WTC11 (cell line): ENCODE measurements at regions not wholly inside any gene's neighbourhood (a gene's known extent, or its start where the extent isn't known, plus 50 kb on each side); places are given as distances from the start of the nearest gene placed in this dataset.

Experiments used
- CTCF ChIP-seq: fragments of 200-600 bp; IDR thresholded peaks from 2 replicates; pipeline ENCODE4 v1.8.0; 2022; ENCODE audit warnings: antibody characterized with exemption
- ESRRA ChIP-seq: sonication (generic); formaldehyde crosslinking; IDR thresholded peaks from 2 replicates; pipeline ENCODE4 v1.8.1; 2022; ENCODE audit warnings: mild to moderate bottlenecking, missing genetic modification reagents, borderline replicate concordance
- ETV6 ChIP-seq: sonication (generic); formaldehyde crosslinking; IDR thresholded peaks from 2 replicates; pipeline ENCODE4 v1.8.1; 2022; ENCODE audit warnings: mild to moderate bottlenecking, missing genetic modification reagents
- NR1H2 ChIP-seq: sonication (generic); formaldehyde crosslinking; IDR thresholded peaks from 2 replicates; pipeline ENCODE4 v1.9.0; 2021; ENCODE audit warnings: mild to moderate bottlenecking, moderate library complexity, missing genetic modification reagents
- NR3C1 ChIP-seq: sonication (generic); formaldehyde crosslinking; conservative IDR thresholded peaks from 2 replicates; pipeline ENCODE4 v1.8.1; 2023; ENCODE audit warnings: low read depth, mild to moderate bottlenecking, missing genetic modification reagents
- USF2 ChIP-seq: sonication (generic); formaldehyde crosslinking; IDR thresholded peaks from 2 replicates; pipeline ENCODE4 v1.8.1; 2023; ENCODE audit warnings: mild to moderate bottlenecking, missing genetic modification reagents, moderate library complexity
- ZNF138 ChIP-seq: sonication (generic); formaldehyde crosslinking; conservative IDR thresholded peaks from 2 replicates; pipeline ENCODE4 v1.8.1; 2022; ENCODE audit warnings: mild to moderate bottlenecking, moderate library complexity, missing genetic modification reagents

- TF ChIP-seq USF2, result no peak
- TF ChIP-seq CTCF, result no peak
- TF ChIP-seq ETV6 (CRISPR knock-in tag), result no peak
- TF ChIP-seq NR3C1, result no peak
- TF ChIP-seq ZNF138 (CRISPR knock-in tag), result no peak
- TF ChIP-seq NR1H2 (CRISPR knock-in tag), result no peak
- TF ChIP-seq ESRRA (CRISPR knock-in tag), result no peak
These were observed 276.2 kb downstream of the FGFR2 start for GRCh38 chr10:121322046-121322445.
